ENCODE measurements at regions not wholly inside any gene's neighbourhood (a gene's known extent, or its start where the extent isn't known, plus 50 kb on each side); places are given as distances from the start of the nearest gene placed in this dataset.
"Not testable (repeated sequence)": the region's sequence is repeated elsewhere in the genome, so short reads cannot be mapped to it uniquely, and the experiment has no call there.

- TF ChIP-seq CTCF (IDR thresholded peaks at IDR 0.05; ENCODE audit: low read depth, low read length); EZH2phosphoT487 (IDR thresholded peaks at IDR 0.05; ENCODE audit: low read depth): not testable (repeated sequence)
Measured at GRCh38 chr6:92083914-92084313, 1335.4 kb downstream of the EPHA7 start.

Measured in OCI-LY3 (cell line).